ENCODE measurements at regions not wholly inside any gene's neighbourhood (a gene's known extent, or its start where the extent isn't known, plus 50 kb on each side); places are given as distances from the start of the nearest gene placed in this dataset.

- H3K9me2 ChIP-seq, result no peaks in the 10 kb centered on the region
- TF ChIP-seq FOXM1 (IDR thresholded peaks at IDR 0.05; ENCODE audit: low read depth) (no peak), POLR2AphosphoS5 (IDR thresholded peaks at IDR 0.05; ENCODE audit: low read depth, low read length) (no peak), GABPA (IDR thresholded peaks at IDR 0.05; ENCODE audit: low read depth) (no peak), MXI1 (IDR thresholded peaks at IDR 0.05; ENCODE audit: low read depth, low read length) (no peak), SIN3A (IDR thresholded peaks at IDR 0.05; ENCODE audit: borderline replicate concordance, low read depth, low read length) (no peak), RXRA (IDR thresholded peaks at IDR 0.05; ENCODE audit: borderline replicate concordance, low read depth) (no peak), CTCF (IDR thresholded peaks at IDR 0.05) (no peak), YY1 (IDR thresholded peaks at IDR 0.05; ENCODE audit: low read depth) (no peak)
- TF ChIP-seq, protein P1, sequence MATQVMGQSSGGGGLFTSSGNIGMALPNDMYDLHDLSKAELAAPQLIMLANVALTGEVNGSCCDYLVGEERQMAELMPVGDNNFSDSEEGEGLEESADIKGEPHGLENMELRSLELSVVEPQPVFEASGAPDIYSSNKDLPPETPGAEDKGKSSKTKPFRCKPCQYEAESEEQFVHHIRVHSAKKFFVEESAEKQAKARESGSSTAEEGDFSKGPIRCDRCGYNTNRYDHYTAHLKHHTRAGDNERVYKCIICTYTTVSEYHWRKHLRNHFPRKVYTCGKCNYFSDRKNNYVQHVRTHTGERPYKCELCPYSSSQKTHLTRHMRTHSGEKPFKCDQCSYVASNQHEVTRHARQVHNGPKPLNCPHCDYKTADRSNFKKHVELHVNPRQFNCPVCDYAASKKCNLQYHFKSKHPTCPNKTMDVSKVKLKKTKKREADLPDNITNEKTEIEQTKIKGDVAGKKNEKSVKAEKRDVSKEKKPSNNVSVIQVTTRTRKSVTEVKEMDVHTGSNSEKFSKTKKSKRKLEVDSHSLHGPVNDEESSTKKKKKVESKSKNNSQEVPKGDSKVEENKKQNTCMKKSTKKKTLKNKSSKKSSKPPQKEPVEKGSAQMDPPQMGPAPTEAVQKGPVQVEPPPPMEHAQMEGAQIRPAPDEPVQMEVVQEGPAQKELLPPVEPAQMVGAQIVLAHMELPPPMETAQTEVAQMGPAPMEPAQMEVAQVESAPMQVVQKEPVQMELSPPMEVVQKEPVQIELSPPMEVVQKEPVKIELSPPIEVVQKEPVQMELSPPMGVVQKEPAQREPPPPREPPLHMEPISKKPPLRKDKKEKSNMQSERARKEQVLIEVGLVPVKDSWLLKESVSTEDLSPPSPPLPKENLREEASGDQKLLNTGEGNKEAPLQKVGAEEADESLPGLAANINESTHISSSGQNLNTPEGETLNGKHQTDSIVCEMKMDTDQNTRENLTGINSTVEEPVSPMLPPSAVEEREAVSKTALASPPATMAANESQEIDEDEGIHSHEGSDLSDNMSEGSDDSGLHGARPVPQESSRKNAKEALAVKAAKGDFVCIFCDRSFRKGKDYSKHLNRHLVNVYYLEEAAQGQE (IDR thresholded peaks at IDR 0.05; ENCODE audit: low read depth, low read length), result no peak
- no peaks in the 10 kb centered on the region for H3F3A ChIP-seq (replicated peaks; ENCODE audit: insufficient read depth)
- H3K9ac ChIP-seq, result no peak overlapping the region
- H2AFZ ChIP-seq (ENCODE audit: low read depth), result no peak overlapping the region
- ChIA-PET POLR2A (interaction anchor here (0.8 kb wide), 1 partner anchor 603 kb away, joined by 3 read pairs; no protein-coding TSS in a partner anchor), CTCF (interaction anchor here (0.6 to 1.5 kb wide), 2 partner anchors 9 to 471 kb away, joined by 4 to 5 read pairs; no protein-coding TSS in a partner anchor)
- no peak overlapping the region for H3K4me2 ChIP-seq
- no peaks in the 10 kb centered on the region for H3K27me3 ChIP-seq (ENCODE audit: insufficient read depth)
- H3K79me2 ChIP-seq (ENCODE audit: insufficient read depth), result no peaks in the 10 kb centered on the region
- H3K9me3 ChIP-seq, result no peaks in the 10 kb centered on the region
- no peak overlapping the region for H3K27ac ChIP-seq (ENCODE audit: low read depth in 2 of 2, low read length in 1 of 2)
- H4K20me1 ChIP-seq (ENCODE audit: insufficient read depth), result no peaks in the 10 kb centered on the region
- DNase-seq, result no peak
- H3K36me3 ChIP-seq (replicated peaks in 1 of 2; ENCODE audit: control insufficient read depth in 1 of 2, insufficient read depth in 2 of 2, low read length in 1 of 2), result no peaks in the 10 kb centered on the region
- H3K4me1 ChIP-seq (ENCODE audit: control insufficient read depth in 1 of 2, insufficient read depth in 2 of 2, low read depth in 1 of 2, low read length in 1 of 2), result no peaks in the 10 kb centered on the region
- no peak overlapping the region for H3K4me3 ChIP-seq (ENCODE audit: low read depth in 2 of 2, low read length in 1 of 2)
These were observed 510.7 kb downstream of the RIT2 start for GRCh38 chr18:42604820-42605219.

GRCh38 chr18:42606886-42607495 lies 508.5 kb downstream of the RIT2 start:
- Histone ChIP-seq H3F3A (replicated peaks; ENCODE audit: insufficient read depth) (no peaks in the 10 kb centered on the region), H3K9me3 (no peaks in the 10 kb centered on the region), H2AFZ (ENCODE audit: low read depth) (no peak overlapping the region), H3K4me3 (ENCODE audit: low read depth in 2 of 2, low read length in 1 of 2) (no peak overlapping the region), H4K20me1 (ENCODE audit: insufficient read depth) (no peaks in the 10 kb centered on the region), H3K36me3 (replicated peaks in 1 of 2; ENCODE audit: control insufficient read depth in 1 of 2, insufficient read depth in 2 of 2, low read length in 1 of 2) (no peaks in the 10 kb centered on the region), H3K9me2 (no peaks in the 10 kb centered on the region), H3K4me2 (no peak overlapping the region), H3K79me2 (ENCODE audit: insufficient read depth) (no peaks in the 10 kb centered on the region), H3K4me1 (ENCODE audit: control insufficient read depth in 1 of 2, insufficient read depth in 2 of 2, low read depth in 1 of 2, low read length in 1 of 2) (no peaks in the 10 kb centered on the region), H3K27me3 (ENCODE audit: insufficient read depth) (no peaks in the 10 kb centered on the region), H3K9ac (no peak overlapping the region), H3K27ac (ENCODE audit: low read depth in 2 of 2, low read length in 1 of 2) (no peak overlapping the region)
- 57% methylated on average over 4 of the region's 4 CpGs for WGBS (ENCODE audit: low lambda C conversion rate)
- no peak for TF ChIP-seq FOXM1 (IDR thresholded peaks at IDR 0.05; ENCODE audit: low read depth)
- no peak for TF ChIP-seq TCF12 (IDR thresholded peaks at IDR 0.05)
- no peak for TF ChIP-seq IRF3 (IDR thresholded peaks at IDR 0.05; ENCODE audit: low read depth, low read length)
- no peak for TF ChIP-seq TEAD4 (IDR thresholded peaks at IDR 0.05; ENCODE audit: borderline replicate concordance, insufficient read depth)
- POLR2A ChIA-PET, result no interaction called here
- no peak for DNase-seq
- CTCF ChIA-PET, result interaction anchor here (1.3 kb wide), 1 partner anchor 12 kb away, joined by 4 read pairs; no protein-coding TSS in a partner anchor
